ENCODE measurements at regions not wholly inside any gene's neighbourhood (a gene's known extent, or its start where the extent isn't known, plus 50 kb on each side); places are given as distances from the start of the nearest gene placed in this dataset.

DNA sequence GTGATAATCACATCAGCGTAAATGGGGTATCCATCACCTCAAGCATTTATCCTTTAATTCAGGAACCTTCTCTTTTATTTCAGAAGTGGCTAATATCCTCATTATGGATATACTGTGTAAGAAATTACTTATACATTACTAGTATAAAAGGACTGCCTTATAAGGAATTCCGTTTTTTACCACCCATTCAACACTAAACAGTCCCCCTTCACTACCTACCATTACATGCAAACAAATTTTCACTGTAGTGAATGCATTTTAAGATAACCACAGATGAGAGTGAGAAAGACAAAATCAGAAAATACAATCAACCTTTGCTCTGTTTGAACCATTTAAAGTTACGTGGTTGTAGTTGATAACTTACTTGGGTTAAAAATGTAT is 551.2 kb downstream of the RNF144A start (continued):
- TF ChIP-seq PTRF (tag; IDR thresholded peaks at IDR 0.05), result no peak
- TF ChIP-seq, protein P1, sequence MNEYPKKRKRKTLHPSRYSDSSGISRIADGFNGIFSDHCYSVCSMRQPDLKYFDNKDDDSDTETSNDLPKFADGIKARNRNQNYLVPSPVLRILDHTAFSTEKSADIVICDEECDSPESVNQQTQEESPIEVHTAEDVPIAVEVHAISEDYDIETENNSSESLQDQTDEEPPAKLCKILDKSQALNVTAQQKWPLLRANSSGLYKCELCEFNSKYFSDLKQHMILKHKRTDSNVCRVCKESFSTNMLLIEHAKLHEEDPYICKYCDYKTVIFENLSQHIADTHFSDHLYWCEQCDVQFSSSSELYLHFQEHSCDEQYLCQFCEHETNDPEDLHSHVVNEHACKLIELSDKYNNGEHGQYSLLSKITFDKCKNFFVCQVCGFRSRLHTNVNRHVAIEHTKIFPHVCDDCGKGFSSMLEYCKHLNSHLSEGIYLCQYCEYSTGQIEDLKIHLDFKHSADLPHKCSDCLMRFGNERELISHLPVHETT (CRISPR knock-in tag; conservative IDR thresholded peaks at IDR 0.05 in 1 of 2, IDR thresholded peaks at IDR 0.05 in 1 of 2), result no peak

DNA sequence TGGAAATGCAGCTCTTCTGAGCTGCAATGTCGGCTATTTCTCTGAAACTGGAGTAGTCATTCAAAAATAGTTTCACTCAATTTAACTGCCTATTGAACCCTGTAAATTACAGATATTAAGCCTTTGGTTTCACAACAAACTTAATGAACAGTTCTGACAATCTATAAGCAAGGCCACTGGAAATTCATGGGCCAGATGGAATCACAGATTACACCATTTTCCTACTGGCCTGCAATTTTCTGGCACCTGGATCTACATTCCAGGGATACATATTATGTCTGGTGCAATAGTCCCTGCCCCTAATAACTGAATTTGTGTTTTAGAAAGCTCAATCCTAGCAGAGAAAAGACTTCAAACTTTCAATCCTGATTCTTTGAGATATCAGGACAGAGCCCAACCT is 551.7 kb downstream of the RNF144A start:
- Histone ChIP-seq H3K4me2 (ENCODE audit: insufficient read depth, low read length) (no peak overlapping the region), H3K9me3 (replicated peaks; ENCODE audit: control insufficient read depth, insufficient read depth, low read depth, low read length) (no peaks in the 10 kb centered on the region), H3K9ac (ENCODE audit: insufficient read depth in 1 of 2, low read depth in 2 of 2, low read length in 2 of 2) (no peak overlapping the region), H2AFZ (ENCODE audit: low read depth, low read length) (no peak overlapping the region), H3K9me1 (ENCODE audit: control insufficient read depth, insufficient read depth, low read length) (no peaks in the 10 kb centered on the region), H3K36me3 (ENCODE audit: control insufficient read depth, insufficient read depth, low read length) (no peaks in the 10 kb centered on the region), H3K79me2 (ENCODE audit: control insufficient read depth, insufficient read depth, low read length) (no peaks in the 10 kb centered on the region), H3K27me3 (ENCODE audit: control insufficient read depth in 2 of 2, insufficient read depth in 2 of 2, low read length in 2 of 2) (no peaks in the 10 kb centered on the region), H4K20me1 (replicated peaks; ENCODE audit: control insufficient read depth, insufficient read depth, low read length) (no peaks in the 10 kb centered on the region), H3K27ac (ENCODE audit: extremely low read depth, low read depth, low read length) (no peak overlapping the region), H3K4me3 (no peak overlapping the region), H3K4me1 (replicated peaks in 1 of 2; ENCODE audit: control insufficient read depth in 2 of 2, insufficient read depth in 2 of 2, low read length in 2 of 2) (no peaks in the 10 kb centered on the region)
- ChIA-PET CTCF (ENCODE audit: low intra/inter-chr PET ratio) (no interaction called here), POLR2A (no interaction called here)
- in situ Hi-C loops (cut with MboI) (no loop called here), intact Hi-C loops (cut with micrococcal nuclease) (no loop called here)
- ATAC-seq, result no peak
- no peak for DNase-seq (ENCODE audit: extremely low read depth in 1 of 4, low spot score in 3 of 4)
- FAIRE-seq, result no peak
- no TSS peak for BruUV-seq (replicated peaks)
- WGBS (ENCODE audit: insufficient coverage, low coverage, missing lambda C conversion rate), result 0% methylated on average over 1 of the region's 1 CpG
- TF ChIP-seq NUFIP1 (IDR thresholded peaks at IDR 0.05; ENCODE audit: partially characterized antibody) (no peak), ADNP (tag; IDR thresholded peaks at IDR 0.05) (no peak), POLR3G (IDR thresholded peaks at IDR 0.05; ENCODE audit: extremely low read depth, insufficient read length, insufficient replicate concordance) (no peak), LARP7 (IDR thresholded peaks at IDR 0.05) (no peak), ZNF551 (CRISPR knock-in tag; IDR thresholded peaks at IDR 0.05) (no peak), MTF1 (CRISPR knock-in tag; IDR thresholded peaks at IDR 0.05; ENCODE audit: borderline replicate concordance) (no peak), CCAR2 (IDR thresholded peaks at IDR 0.05; ENCODE audit: low read depth, low read length) (no peak)
- TF ChIP-seq, protein P2, sequence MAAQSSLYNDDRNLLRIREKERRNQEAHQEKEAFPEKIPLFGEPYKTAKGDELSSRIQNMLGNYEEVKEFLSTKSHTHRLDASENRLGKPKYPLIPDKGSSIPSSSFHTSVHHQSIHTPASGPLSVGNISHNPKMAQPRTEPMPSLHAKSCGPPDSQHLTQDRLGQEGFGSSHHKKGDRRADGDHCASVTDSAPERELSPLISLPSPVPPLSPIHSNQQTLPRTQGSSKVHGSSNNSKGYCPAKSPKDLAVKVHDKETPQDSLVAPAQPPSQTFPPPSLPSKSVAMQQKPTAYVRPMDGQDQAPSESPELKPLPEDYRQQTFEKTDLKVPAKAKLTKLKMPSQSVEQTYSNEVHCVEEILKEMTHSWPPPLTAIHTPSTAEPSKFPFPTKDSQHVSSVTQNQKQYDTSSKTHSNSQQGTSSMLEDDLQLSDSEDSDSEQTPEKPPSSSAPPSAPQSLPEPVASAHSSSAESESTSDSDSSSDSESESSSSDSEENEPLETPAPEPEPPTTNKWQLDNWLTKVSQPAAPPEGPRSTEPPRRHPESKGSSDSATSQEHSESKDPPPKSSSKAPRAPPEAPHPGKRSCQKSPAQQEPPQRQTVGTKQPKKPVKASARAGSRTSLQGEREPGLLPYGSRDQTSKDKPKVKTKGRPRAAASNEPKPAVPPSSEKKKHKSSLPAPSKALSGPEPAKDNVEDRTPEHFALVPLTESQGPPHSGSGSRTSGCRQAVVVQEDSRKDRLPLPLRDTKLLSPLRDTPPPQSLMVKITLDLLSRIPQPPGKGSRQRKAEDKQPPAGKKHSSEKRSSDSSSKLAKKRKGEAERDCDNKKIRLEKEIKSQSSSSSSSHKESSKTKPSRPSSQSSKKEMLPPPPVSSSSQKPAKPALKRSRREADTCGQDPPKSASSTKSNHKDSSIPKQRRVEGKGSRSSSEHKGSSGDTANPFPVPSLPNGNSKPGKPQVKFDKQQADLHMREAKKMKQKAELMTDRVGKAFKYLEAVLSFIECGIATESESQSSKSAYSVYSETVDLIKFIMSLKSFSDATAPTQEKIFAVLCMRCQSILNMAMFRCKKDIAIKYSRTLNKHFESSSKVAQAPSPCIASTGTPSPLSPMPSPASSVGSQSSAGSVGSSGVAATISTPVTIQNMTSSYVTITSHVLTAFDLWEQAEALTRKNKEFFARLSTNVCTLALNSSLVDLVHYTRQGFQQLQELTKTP (IDR thresholded peaks at IDR 0.05; ENCODE audit: low read depth in 1 of 2, partially characterized antibody in 2 of 2), result no peak
- TF ChIP-seq, protein P3, sequence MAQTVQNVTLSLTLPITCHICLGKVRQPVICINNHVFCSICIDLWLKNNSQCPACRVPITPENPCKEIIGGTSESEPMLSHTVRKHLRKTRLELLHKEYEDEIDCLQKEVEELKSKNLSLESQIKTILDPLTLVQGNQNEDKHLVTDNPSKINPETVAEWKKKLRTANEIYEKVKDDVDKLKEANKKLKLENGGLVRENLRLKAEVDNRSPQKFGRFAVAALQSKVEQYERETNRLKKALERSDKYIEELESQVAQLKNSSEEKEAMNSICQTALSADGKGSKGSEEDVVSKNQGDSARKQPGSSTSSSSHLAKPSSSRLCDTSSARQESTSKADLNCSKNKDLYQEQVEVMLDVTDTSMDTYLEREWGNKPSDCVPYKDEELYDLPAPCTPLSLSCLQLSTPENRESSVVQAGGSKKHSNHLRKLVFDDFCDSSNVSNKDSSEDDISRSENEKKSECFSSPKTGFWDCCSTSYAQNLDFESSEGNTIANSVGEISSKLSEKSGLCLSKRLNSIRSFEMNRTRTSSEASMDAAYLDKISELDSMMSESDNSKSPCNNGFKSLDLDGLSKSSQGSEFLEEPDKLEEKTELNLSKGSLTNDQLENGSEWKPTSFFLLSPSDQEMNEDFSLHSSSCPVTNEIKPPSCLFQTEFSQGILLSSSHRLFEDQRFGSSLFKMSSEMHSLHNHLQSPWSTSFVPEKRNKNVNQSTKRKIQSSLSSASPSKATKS (CRISPR knock-in tag; IDR thresholded peaks at IDR 0.05), result no peak
- TF ChIP-seq, protein P4, sequence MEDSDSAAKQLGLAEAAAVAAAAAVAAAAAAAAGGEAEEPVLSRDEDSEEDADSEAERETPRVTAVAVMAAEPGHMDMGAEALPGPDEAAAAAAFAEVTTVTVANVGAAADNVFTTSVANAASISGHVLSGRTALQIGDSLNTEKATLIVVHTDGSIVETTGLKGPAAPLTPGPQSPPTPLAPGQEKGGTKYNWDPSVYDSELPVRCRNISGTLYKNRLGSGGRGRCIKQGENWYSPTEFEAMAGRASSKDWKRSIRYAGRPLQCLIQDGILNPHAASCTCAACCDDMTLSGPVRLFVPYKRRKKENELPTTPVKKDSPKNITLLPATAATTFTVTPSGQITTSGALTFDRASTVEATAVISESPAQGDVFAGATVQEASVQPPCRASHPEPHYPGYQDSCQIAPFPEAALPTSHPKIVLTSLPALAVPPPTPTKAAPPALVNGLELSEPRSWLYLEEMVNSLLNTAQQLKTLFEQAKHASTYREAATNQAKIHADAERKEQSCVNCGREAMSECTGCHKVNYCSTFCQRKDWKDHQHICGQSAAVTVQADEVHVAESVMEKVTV (CRISPR knock-in tag; IDR thresholded peaks at IDR 0.05), result no peak

Measured in K562 (cell line).